ENCODE measurements at regions not wholly inside any gene's neighbourhood (a gene's known extent, or its start where the extent isn't known, plus 50 kb on each side); places are given as distances from the start of the nearest gene placed in this dataset.
"Not testable (repeated sequence)": the region's sequence is repeated elsewhere in the genome, so short reads cannot be mapped to it uniquely, and the experiment has no call there.

DNA sequence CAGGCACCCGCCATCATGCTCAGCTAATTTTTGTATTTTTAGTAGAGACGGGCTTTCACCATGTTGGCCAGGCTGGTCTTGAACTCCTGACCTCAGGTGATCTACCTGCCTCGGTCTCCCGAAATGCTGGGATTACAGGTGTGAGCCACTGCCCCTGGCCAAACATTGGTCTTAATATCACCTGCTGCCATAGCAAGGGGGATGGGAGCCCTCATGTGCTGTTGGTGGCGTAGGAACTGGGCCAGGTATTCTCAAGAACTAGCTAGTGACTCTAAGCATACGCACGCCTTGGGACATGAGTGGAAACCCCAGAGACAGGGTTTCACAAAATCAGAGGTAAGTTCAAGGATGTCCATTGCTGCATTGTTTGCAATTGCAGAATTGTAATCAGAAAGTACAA, 197.1 kb downstream of the ANKRD60 start:
- TF ChIP-seq POLR2A (IDR thresholded peaks at IDR 0.05); CTCF (IDR thresholded peaks at IDR 0.05 in 4 of 5, conservative IDR thresholded peaks at IDR 0.05 in 1 of 5): not testable (repeated sequence)
